Lower lobe of right lung (tissue), 2 donors: ENCODE measurements at regions not wholly inside any gene's neighbourhood (a gene's known extent, or its start where the extent isn't known, plus 50 kb on each side); places are given as distances from the start of the nearest gene placed in this dataset.

Source experiments
- ATAC-seq, 2 donors: fragments of 200-7000 bp; cut with Tn5 transposase; one replicate each; pipeline ENCODE4 v1.9.1; 2020 to 2022; ENCODE audit warnings: mild to moderate bottlenecking in 2 of 2, moderate library complexity in 2 of 2
- DNase-seq: peaks from one replicate; pipeline ENCODE4 v3.0.0-alpha.2; 2020
- H3K27ac ChIP-seq: fragments of 200-600 bp; one replicate; pipeline ENCODE4 v1.8.0; 2022
- H3K27me3 ChIP-seq: fragments of 200-600 bp; one replicate; pipeline ENCODE4 v1.8.0; 2022; ENCODE audit warnings: low read depth
- H3K36me3 ChIP-seq: fragments of 200-600 bp; one replicate; pipeline ENCODE4 v1.8.0; 2022; ENCODE audit warnings: mild to moderate bottlenecking
- H3K4me1 ChIP-seq: fragments of 200-600 bp; one replicate; pipeline ENCODE4 v1.8.0; 2022
- H3K4me3 ChIP-seq: fragments of 200-600 bp; one replicate; pipeline ENCODE4 v1.8.0; 2022; ENCODE audit warnings: mild to moderate bottlenecking
- H3K9me3 ChIP-seq: fragments of 200-600 bp; one replicate; pipeline ENCODE4 v1.8.0; 2022
- intact Hi-C: fragments of 100-400 bp; cut with DNase I; formaldehyde crosslinking; loops from one replicate; pipeline ENCODE4 v1.11.0; 2022
- TF ChIP-seq, protein P1 (sequence below): fragments of 200-600 bp; IDR thresholded peaks from one replicate; pipeline ENCODE4 v1.8.0; 2022; ENCODE audit warnings: antibody characterized with exemption, mild to moderate bottlenecking
- donor health status: DM: no; HTN: yes; CAD: no; lungs with severe emphysema.

DNA sequence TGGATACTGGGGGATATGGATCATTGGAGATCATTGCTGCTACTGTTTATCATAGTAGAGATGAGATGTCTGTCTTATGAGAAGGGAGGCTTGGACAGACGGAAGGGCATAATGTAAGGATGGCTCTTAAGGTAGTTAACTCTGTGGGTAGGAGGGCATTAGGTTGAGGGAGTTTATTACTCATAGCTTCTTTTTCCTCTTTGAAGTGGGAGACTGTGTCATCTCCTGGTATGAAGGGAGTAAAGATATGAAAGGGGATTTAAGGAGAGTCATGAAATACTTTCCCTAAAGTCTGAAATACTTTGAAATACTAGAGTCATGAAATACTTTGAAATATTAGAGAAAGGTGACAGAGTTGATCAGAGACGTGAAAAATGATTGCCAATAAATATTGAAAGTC is 255.5 kb upstream of the PITX2 start:
- TF ChIP-seq, protein P1, sequence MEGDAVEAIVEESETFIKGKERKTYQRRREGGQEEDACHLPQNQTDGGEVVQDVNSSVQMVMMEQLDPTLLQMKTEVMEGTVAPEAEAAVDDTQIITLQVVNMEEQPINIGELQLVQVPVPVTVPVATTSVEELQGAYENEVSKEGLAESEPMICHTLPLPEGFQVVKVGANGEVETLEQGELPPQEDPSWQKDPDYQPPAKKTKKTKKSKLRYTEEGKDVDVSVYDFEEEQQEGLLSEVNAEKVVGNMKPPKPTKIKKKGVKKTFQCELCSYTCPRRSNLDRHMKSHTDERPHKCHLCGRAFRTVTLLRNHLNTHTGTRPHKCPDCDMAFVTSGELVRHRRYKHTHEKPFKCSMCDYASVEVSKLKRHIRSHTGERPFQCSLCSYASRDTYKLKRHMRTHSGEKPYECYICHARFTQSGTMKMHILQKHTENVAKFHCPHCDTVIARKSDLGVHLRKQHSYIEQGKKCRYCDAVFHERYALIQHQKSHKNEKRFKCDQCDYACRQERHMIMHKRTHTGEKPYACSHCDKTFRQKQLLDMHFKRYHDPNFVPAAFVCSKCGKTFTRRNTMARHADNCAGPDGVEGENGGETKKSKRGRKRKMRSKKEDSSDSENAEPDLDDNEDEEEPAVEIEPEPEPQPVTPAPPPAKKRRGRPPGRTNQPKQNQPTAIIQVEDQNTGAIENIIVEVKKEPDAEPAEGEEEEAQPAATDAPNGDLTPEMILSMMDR = no peak
- no peak overlapping the region for H3K4me3 ChIP-seq
- intact Hi-C loops = no loop called here
- DNase-seq (no peak), ATAC-seq (no peak)
- H3K27ac ChIP-seq = no peak overlapping the region
- no peaks in the 10 kb centered on the region for H3K36me3 ChIP-seq
- no peaks in the 10 kb centered on the region for H3K4me1 ChIP-seq
- H3K9me3 ChIP-seq = no peaks in the 10 kb centered on the region
- H3K27me3 ChIP-seq = no peaks in the 10 kb centered on the region

GRCh38 chr4:110878956-110879355 is 256.1 kb upstream of the PITX2 start:
- Histone ChIP-seq H3K4me1 (no peaks in the 10 kb centered on the region), H3K4me3 (no peak overlapping the region), H3K9me3 (no peaks in the 10 kb centered on the region), H3K36me3 (no peaks in the 10 kb centered on the region), H3K27ac (no peak overlapping the region), H3K27me3 (no peaks in the 10 kb centered on the region)
- ATAC-seq (no peak), DNase-seq (no peak)
- intact Hi-C loops = no loop called here
- TF ChIP-seq, protein P1 = no peak

DNA sequence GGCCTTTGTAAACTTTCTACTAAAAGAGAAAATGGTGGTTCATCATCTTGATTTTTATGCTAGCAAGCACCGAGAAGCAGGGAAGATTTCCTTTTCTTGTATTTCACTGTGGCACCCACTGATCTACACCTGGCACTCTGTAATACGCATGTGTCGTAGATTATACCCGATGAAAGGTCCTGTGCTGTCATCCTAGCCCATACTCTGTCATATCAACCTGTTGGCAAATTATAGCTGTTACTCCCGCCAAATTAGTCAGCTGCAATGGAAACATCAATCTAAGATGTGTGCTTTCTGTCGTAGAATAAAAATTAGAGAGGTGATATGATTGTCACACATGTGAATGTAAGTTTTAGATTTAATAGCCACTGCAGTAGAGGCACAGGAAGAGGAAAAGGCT is 263.4 kb upstream of the PITX2 start:
- ATAC-seq (no peak), DNase-seq (no peak)
- no peak overlapping the region for H3K4me3 ChIP-seq
- no peaks in the 10 kb centered on the region for H3K9me3 ChIP-seq
- H3K36me3 ChIP-seq = no peaks in the 10 kb centered on the region
- no peaks in the 10 kb centered on the region for H3K4me1 ChIP-seq
- H3K27me3 ChIP-seq = no peaks in the 10 kb centered on the region
- no peak overlapping the region for H3K27ac ChIP-seq
- intact Hi-C loops = no loop called here
- TF ChIP-seq, protein P1 = no peak

GRCh38 chr4:110886856-110887255 is 264.0 kb upstream of the PITX2 start:
- Histone ChIP-seq H3K27ac (no peak overlapping the region), H3K36me3 (no peaks in the 10 kb centered on the region), H3K4me1 (no peaks in the 10 kb centered on the region), H3K27me3 (no peaks in the 10 kb centered on the region), H3K4me3 (no peak overlapping the region), H3K9me3 (no peaks in the 10 kb centered on the region)
- intact Hi-C loops = no loop called here
- DNase-seq (no peak), ATAC-seq (no peak)
- TF ChIP-seq, protein P1 = no peak

- TF ChIP-seq, protein P1 = no peak
- intact Hi-C loops = no loop called here
- DNase-seq = no peak
Measured at GRCh38 chr4:110897784-110898183, 274.9 kb upstream of the PITX2 start.

DNA sequence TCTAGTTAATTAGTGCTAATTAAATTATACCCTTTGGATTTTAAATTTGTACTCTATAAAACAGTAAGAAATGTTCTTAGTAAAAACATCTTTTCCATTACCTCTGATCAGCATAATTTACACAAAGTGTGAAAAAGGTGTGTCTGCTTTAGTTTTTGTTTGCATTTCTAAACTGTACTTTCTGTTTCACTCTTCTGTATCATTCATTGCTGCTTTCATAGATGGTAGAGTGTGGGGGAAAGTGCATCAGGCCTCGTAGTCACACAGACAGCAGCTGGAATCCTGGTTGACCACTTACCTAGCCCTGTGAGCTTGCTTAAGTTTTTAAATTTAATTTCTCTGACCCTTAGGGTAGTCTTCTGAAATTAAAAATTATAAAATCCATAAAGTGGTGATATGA is 275.4 kb upstream of the PITX2 start:
- no peaks in the 10 kb centered on the region for H3K4me1 ChIP-seq
- ATAC-seq = no peak
- intact Hi-C loops = no loop called here
- no peak for DNase-seq
- H3K36me3 ChIP-seq = no peaks in the 10 kb centered on the region
- H3K27me3 ChIP-seq = no peaks in the 10 kb centered on the region
- no peak overlapping the region for H3K4me3 ChIP-seq
- H3K9me3 ChIP-seq = no peaks in the 10 kb centered on the region
- TF ChIP-seq, protein P1 = no peak
- no peak overlapping the region for H3K27ac ChIP-seq

More at GRCh38 chr4:110897784-110898183, 274.9 kb upstream of the PITX2 start:
- ATAC-seq = no peak
- no peaks in the 10 kb centered on the region for H3K27me3 ChIP-seq
- H3K4me3 ChIP-seq = no peak overlapping the region
- H3K36me3 ChIP-seq = no peaks in the 10 kb centered on the region
- no peaks in the 10 kb centered on the region for H3K4me1 ChIP-seq
- no peak overlapping the region for H3K27ac ChIP-seq
- no peaks in the 10 kb centered on the region for H3K9me3 ChIP-seq
